ENCODE measurements at regions not wholly inside any gene's neighbourhood (a gene's known extent, or its start where the extent isn't known, plus 50 kb on each side); places are given as distances from the start of the nearest gene placed in this dataset.

DNA sequence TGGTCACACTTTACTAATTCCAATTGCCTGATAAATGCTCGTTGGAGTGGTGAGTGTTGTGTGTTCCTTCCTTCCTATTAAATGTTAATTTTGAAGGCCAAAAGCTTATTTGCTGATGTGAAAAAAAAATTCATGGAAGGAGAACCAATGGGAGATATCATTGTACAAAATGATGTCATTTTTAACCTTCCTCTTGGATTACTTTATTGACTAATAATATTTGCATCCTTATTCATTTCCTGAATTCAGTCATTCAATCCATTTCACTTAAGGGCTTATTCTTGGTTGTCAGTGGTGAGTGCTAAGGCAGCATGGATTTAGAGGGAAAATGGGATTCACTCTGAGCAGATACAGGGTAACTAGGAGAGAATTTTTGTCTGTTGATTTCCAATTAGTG, 216.0 kb upstream of the HTR2A start:
- DNase-seq, result no peak
- no peaks in the 10 kb centered on the region for H3K4me1 ChIP-seq (ENCODE audit: control insufficient read depth, insufficient read depth, low read length)
- no CpG with 5 or more reads among the region's 1 CpG for WGBS (ENCODE audit: insufficient coverage)
- H3K27me3 ChIP-seq (ENCODE audit: control insufficient read depth, insufficient read depth, low read length), result no peaks in the 10 kb centered on the region
- H3K27ac ChIP-seq (ENCODE audit: low read length), result no peak overlapping the region
- H3K36me3 ChIP-seq (ENCODE audit: control insufficient read depth, insufficient read depth, low read length), result no peaks in the 10 kb centered on the region
- H3K4me3 ChIP-seq (ENCODE audit: low read length), result no peak overlapping the region
- H3K9me3 ChIP-seq (replicated peaks; ENCODE audit: control insufficient read depth, low read depth, low read length), result no peaks in the 10 kb centered on the region

DNA sequence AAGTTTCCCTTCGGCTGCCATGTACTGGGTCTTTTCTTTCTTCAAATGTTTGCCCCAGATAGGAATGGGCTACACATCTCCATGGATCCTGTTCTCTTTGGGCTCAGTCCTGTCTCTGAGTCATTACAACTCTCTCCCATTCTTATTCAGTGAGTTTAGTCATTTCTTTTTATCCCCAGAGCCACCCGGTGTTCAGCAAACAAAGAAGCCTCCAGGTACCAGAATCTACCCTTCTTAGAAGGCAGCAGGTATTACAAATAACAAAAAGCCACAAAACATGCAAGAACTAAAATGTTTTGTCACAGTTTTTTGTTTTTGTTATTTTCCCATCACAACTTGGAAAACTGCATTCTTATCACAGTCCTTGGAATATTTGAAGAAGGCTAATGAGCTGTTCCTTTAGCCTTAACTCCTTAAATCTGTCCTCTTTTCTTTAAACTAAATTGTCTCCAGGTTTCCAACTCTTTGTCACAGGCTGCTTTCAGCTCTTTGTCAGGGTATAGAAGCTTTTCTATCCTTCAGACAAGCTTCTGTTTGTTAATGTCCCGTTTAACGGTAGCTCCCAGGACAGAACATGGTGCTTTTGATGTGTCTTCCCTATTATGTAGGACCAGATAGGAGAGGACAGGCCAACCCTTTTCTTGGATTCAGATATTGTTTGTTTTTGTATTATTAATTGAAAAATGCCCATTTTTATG, 215.5 kb upstream of the HTR2A start:
- Histone ChIP-seq H3K27ac (ENCODE audit: low read length) (no peak overlapping the region), H3K4me1 (ENCODE audit: control insufficient read depth, insufficient read depth, low read length) (no peaks in the 10 kb centered on the region), H3K27me3 (ENCODE audit: control insufficient read depth, insufficient read depth, low read length) (no peaks in the 10 kb centered on the region), H3K9me3 (replicated peaks; ENCODE audit: control insufficient read depth, low read depth, low read length) (no peaks in the 10 kb centered on the region), H3K36me3 (ENCODE audit: control insufficient read depth, insufficient read depth, low read length) (no peaks in the 10 kb centered on the region), H3K4me3 (ENCODE audit: low read length) (no peak overlapping the region)
- 80% methylated on average over 1 of the region's 4 CpGs for WGBS (ENCODE audit: insufficient coverage)
- no peak for DNase-seq

DNA sequence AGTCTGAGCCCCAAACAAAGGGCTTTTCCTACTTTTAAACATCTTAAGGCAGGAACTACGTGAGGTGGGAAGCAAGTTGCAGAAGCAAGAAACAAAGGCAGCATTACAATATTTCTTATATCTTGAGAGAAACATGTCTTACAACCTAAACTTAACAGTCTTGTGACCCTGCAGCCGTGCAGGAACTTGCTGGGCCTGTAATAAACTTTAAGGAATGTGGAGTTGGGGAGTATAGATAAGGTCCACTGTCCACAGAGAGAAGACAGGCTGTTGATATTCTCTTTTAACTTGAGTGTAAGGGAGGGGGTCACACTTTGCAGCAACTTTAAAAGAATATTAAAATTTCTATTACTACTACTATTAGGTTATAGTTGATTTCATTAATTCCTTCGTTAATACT, 214.6 kb upstream of the HTR2A start:
- no peaks in the 10 kb centered on the region for H3K9me3 ChIP-seq (replicated peaks; ENCODE audit: control insufficient read depth, low read depth, low read length)
- no peak overlapping the region for H3K4me3 ChIP-seq (ENCODE audit: low read length)
- no peaks in the 10 kb centered on the region for H3K36me3 ChIP-seq (ENCODE audit: control insufficient read depth, insufficient read depth, low read length)
- H3K4me1 ChIP-seq (ENCODE audit: control insufficient read depth, insufficient read depth, low read length), result no peaks in the 10 kb centered on the region
- WGBS (ENCODE audit: insufficient coverage), result no CpG with 5 or more reads among the region's 3 CpGs
- no peak for DNase-seq
- no peak overlapping the region for H3K27ac ChIP-seq (ENCODE audit: low read length)
- no peaks in the 10 kb centered on the region for H3K27me3 ChIP-seq (ENCODE audit: control insufficient read depth, insufficient read depth, low read length)

DNA sequence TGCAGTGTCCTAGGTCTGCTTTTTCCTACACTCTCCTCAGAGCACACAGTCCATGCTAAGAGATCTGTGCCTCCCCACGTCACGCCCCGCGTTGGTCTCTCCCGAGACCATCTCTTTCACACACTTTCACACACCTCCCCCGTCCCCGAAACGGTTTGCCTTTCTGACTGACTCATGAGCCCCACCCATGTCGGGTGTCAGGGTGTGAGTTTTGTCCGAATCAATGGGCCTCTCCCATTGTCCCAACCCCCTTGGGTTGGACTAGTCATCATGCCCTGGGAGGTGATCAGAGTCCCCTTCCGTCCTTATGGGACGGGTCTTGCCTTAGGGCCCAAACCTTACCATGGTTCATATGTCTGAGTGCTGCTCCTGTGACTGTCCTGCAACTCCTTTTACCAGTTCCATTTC, 214.0 kb upstream of the HTR2A start:
- Histone ChIP-seq H3K27me3 (ENCODE audit: control insufficient read depth, insufficient read depth, low read length) (no peaks in the 10 kb centered on the region), H3K4me3 (ENCODE audit: low read length) (no peak overlapping the region), H3K36me3 (ENCODE audit: control insufficient read depth, insufficient read depth, low read length) (no peaks in the 10 kb centered on the region), H3K27ac (ENCODE audit: low read length) (no peak overlapping the region), H3K4me1 (ENCODE audit: control insufficient read depth, insufficient read depth, low read length) (no peaks in the 10 kb centered on the region), H3K9me3 (replicated peaks; ENCODE audit: control insufficient read depth, low read depth, low read length) (no peaks in the 10 kb centered on the region)
- no peak for DNase-seq
- 83% methylated on average over 10 of the region's 12 CpGs for WGBS (ENCODE audit: insufficient coverage)

DNA sequence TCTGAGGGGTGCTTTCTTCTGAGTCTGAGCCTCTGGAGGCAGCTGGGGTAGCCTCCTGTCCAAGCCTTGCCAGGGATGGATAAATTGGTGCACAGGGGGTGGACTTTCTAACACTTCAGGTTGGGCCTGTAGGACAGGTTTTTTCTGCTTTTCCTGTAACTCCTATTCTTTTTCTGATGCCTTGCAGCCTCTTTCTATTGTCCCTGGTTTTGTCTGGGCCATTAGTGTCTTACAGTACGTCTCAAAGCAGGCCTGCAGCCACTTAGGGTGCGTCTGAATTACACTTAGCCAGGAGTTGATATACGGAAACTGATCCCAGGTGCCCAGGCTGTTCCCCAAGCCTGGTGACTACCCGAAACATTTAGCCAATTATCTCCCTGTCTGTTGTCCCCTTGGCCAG, 213.3 kb upstream of the HTR2A start:
- 72% methylated on average over 4 of the region's 4 CpGs for WGBS (ENCODE audit: insufficient coverage)
- Histone ChIP-seq H3K9me3 (replicated peaks; ENCODE audit: control insufficient read depth, low read depth, low read length) (no peaks in the 10 kb centered on the region), H3K27me3 (ENCODE audit: control insufficient read depth, insufficient read depth, low read length) (no peaks in the 10 kb centered on the region)

DNA sequence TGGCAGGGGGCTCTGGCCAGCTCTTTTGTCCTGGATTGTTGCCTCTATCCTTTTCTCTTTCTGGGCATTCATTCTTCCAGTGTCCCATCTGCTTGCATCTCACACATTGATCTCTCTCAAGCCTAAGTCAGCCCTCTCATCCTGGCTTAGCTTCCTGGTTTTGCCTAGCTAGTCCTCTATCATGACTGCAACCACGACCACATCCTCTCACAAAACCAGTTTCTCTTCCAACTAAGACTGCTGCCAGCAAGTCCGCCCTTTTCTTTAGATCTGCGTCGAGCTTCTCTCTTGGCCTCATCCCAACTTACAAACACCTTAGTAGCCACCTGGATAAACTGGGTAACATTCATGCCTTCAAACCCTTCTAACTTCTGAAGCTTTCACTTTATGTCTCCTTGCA, 212.2 kb upstream of the HTR2A start:
- H3K27me3 ChIP-seq (ENCODE audit: control insufficient read depth, insufficient read depth, low read length), result no peaks in the 10 kb centered on the region
- H3K4me1 ChIP-seq (ENCODE audit: control insufficient read depth, insufficient read depth, low read length), result no peaks in the 10 kb centered on the region
- no peak for DNase-seq
- H3K4me3 ChIP-seq (ENCODE audit: low read length), result no peak overlapping the region
- 64% methylated on average over 4 of the region's 4 CpGs for WGBS (ENCODE audit: insufficient coverage)
- no peaks in the 10 kb centered on the region for H3K36me3 ChIP-seq (ENCODE audit: control insufficient read depth, insufficient read depth, low read length)
- H3K9me3 ChIP-seq (replicated peaks; ENCODE audit: control insufficient read depth, low read depth, low read length), result no peaks in the 10 kb centered on the region
- H3K27ac ChIP-seq (ENCODE audit: low read length), result no peak overlapping the region

More for the DNA sequence above, 213.3 kb upstream of the HTR2A start:
- DNase-seq, result no peak
- H3K4me3 ChIP-seq (ENCODE audit: low read length), result no peak overlapping the region
- no peaks in the 10 kb centered on the region for H3K36me3 ChIP-seq (ENCODE audit: control insufficient read depth, insufficient read depth, low read length)
- no peak overlapping the region for H3K27ac ChIP-seq (ENCODE audit: low read length)
- no peaks in the 10 kb centered on the region for H3K4me1 ChIP-seq (ENCODE audit: control insufficient read depth, insufficient read depth, low read length)

DNA sequence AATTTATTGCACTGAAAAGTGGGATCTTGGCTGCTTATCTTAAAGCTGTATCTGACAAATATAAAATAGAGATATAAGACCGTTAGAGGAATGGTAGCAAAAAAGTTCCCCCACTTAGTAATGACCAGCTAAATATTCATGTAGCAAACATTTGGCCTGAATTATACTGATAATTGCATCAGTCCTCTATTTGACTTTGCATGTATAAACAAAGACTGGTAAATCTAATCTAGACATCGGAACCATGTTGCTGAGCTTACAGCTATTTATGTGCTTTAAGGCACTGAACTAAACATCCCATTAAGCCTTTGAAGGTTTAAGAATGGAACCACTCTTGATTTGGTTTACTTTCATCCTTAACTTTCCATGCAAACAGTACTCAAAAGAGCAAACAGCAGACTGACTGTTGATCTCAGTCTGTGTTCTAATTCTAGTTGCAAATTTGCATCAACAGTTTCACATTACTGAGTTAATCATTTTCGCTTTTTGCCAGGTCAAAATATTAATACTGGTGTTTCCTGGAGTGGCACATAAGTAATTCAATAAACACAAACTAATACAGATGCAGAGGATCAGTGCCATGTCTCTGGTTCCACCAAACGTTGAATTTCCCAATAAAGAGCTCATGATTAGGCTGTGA, 203.5 kb upstream of the HTR2A start:
- no peaks in the 10 kb centered on the region for H3K36me3 ChIP-seq (ENCODE audit: control insufficient read depth, insufficient read depth, low read length)
- no peak for DNase-seq
- H3K9me3 ChIP-seq (replicated peaks; ENCODE audit: control insufficient read depth, low read depth, low read length), result no peaks in the 10 kb centered on the region
- H3K4me1 ChIP-seq (ENCODE audit: control insufficient read depth, insufficient read depth, low read length), result no peaks in the 10 kb centered on the region
- no peak overlapping the region for H3K27ac ChIP-seq (ENCODE audit: low read length)
- H3K27me3 ChIP-seq (ENCODE audit: control insufficient read depth, insufficient read depth, low read length), result no peaks in the 10 kb centered on the region
- no CpG with 5 or more reads among the region's 4 CpGs for WGBS (ENCODE audit: insufficient coverage)
- H3K4me3 ChIP-seq (ENCODE audit: low read length), result no peak overlapping the region

DNA sequence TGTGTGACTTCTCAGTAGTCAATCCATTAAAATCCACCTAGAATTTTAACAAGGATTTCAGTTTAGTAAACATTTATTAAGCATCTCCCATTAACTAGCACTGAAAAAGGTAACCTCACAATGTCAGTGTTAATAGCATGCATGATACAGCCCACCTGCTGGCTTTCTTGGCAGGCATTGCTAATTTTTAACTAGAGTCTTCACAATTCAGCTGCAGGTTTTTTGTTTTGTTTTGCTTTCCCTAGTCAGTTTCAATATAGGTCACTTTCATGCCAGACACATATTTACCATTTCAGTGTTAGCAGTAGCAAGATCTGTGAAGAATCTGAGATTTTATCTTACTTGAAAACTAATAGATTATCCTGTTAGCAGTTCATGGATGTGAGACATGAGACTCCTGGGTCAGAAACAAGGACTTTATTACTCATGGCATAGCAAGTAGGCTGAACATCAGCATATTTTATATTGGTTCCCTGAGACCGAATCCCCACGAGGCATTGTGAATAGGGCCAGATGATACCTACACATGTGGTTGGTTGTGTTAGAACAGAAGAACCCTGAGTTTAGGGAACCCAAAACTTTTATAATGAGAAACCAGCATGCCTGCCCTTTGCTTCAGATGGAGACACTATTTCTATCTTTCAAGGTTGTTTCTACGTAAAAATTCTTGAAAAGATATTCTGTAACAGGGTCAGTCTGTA, 198.0 kb upstream of the HTR2A start:
- Histone ChIP-seq H3K4me1 (ENCODE audit: control insufficient read depth, insufficient read depth, low read length) (no peaks in the 10 kb centered on the region), H3K27me3 (ENCODE audit: control insufficient read depth, insufficient read depth, low read length) (no peaks in the 10 kb centered on the region), H3K9me3 (replicated peaks; ENCODE audit: control insufficient read depth, low read depth, low read length) (no peaks in the 10 kb centered on the region), H3K27ac (ENCODE audit: low read length) (no peak overlapping the region), H3K4me3 (ENCODE audit: low read length) (no peak overlapping the region), H3K36me3 (ENCODE audit: control insufficient read depth, insufficient read depth, low read length) (no peaks in the 10 kb centered on the region)
- no peak for DNase-seq
- WGBS (ENCODE audit: insufficient coverage), result no CpG with 5 or more reads among the region's 3 CpGs

DNA sequence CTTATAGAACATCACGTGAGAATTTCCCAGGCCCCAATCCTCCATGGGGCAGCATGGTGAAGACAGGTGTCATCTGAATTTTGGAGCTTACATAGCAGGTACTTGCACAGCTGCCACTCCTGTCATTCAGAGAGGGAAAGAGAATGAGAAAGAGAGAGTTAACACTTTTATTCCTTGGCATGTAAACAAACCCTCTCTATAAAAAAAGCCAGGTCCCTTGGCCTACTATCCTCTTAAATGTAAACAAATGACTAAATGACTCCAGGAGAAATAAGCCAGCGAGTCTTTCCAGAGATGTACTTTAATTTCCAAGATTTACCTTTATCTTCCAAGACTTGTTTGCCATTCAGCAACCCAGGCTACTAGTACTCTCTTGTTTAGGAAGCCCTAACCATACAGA, 195.3 kb upstream of the HTR2A start:
- H3K36me3 ChIP-seq (ENCODE audit: control insufficient read depth, insufficient read depth, low read length), result no peaks in the 10 kb centered on the region
- no peak for DNase-seq
- no peaks in the 10 kb centered on the region for H3K27me3 ChIP-seq (ENCODE audit: control insufficient read depth, insufficient read depth, low read length)
- H3K4me1 ChIP-seq (ENCODE audit: control insufficient read depth, insufficient read depth, low read length), result no peaks in the 10 kb centered on the region
- no peaks in the 10 kb centered on the region for H3K9me3 ChIP-seq (replicated peaks; ENCODE audit: control insufficient read depth, low read depth, low read length)
- H3K27ac ChIP-seq (ENCODE audit: low read length), result no peak overlapping the region
- H3K4me3 ChIP-seq (ENCODE audit: low read length), result no peak overlapping the region
- 33% methylated on average over 1 of the region's 2 CpGs for WGBS (ENCODE audit: insufficient coverage)

DNA sequence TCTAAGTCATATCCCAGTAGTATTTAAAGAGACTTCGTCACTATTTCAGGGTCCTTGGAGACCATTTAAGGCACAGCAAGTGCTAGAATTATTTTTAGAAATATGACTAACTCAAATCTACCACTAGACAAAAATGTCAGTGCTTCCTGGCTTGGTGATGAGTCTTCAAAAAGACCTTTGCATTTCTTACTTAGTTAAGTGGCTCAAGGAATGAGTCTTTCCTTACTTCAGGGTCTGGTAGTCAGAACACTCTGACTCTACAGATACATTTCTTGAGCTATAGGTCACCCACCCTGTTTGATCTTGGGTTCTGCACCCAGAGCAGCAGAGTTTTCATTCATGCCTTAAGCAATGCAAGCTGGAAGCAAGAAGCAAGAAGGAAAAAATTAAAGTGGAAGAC, 191.0 kb upstream of the HTR2A start:
- no peaks in the 10 kb centered on the region for H3K4me1 ChIP-seq (ENCODE audit: control insufficient read depth, insufficient read depth, low read length)
- no peak overlapping the region for H3K4me3 ChIP-seq (ENCODE audit: low read length)
- H3K36me3 ChIP-seq (ENCODE audit: control insufficient read depth, insufficient read depth, low read length), result no peaks in the 10 kb centered on the region
- no peaks in the 10 kb centered on the region for H3K9me3 ChIP-seq (replicated peaks; ENCODE audit: control insufficient read depth, low read depth, low read length)
- WGBS (ENCODE audit: insufficient coverage), result no CpG with 5 or more reads among the region's 1 CpG
- DNase-seq, result peak; percentile 5
- H3K27ac ChIP-seq (ENCODE audit: low read length), result no peak overlapping the region
- no peaks in the 10 kb centered on the region for H3K27me3 ChIP-seq (ENCODE audit: control insufficient read depth, insufficient read depth, low read length)

Measured in muscle of leg (tissue), 3 donors.